GM12874 (cell line): ENCODE measurements at regions not wholly inside any gene's neighbourhood (a gene's known extent, or its start where the extent isn't known, plus 50 kb on each side); places are given as distances from the start of the nearest gene placed in this dataset.
A peak's percentile ranks its signal among the peaks of the same experiment; 100 is the strongest.

Experiments
- TF ChIP-seq, protein P1 (sequence below): IDR thresholded peaks from 2 replicates; pipeline ENCODE4 v1.5.1; 2011; ENCODE audit warnings: low read depth, mild to moderate bottlenecking, control low read depth, low read length, moderate library complexity; ENCODE audit not compliant: insufficient read depth

DNA sequence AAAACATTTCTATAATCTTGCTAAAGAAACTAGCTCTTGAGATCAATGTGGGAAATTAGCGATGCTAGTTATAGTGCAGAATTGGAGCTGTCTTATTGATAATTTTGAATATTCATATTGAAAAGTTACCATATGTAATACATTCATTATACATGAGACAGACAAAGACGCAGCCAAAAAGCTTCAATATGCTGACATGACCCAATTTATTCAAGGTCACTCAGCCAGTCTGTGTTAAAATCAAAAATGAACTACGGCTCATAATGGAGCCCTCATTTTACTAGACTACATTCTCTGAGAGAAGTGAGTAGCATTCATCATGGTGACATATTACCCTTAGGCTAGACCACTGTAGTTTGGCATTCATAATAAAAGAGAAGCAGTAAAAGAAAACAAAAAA is 107.3 kb upstream of the GABRG2 start:
- TF ChIP-seq, protein P1, sequence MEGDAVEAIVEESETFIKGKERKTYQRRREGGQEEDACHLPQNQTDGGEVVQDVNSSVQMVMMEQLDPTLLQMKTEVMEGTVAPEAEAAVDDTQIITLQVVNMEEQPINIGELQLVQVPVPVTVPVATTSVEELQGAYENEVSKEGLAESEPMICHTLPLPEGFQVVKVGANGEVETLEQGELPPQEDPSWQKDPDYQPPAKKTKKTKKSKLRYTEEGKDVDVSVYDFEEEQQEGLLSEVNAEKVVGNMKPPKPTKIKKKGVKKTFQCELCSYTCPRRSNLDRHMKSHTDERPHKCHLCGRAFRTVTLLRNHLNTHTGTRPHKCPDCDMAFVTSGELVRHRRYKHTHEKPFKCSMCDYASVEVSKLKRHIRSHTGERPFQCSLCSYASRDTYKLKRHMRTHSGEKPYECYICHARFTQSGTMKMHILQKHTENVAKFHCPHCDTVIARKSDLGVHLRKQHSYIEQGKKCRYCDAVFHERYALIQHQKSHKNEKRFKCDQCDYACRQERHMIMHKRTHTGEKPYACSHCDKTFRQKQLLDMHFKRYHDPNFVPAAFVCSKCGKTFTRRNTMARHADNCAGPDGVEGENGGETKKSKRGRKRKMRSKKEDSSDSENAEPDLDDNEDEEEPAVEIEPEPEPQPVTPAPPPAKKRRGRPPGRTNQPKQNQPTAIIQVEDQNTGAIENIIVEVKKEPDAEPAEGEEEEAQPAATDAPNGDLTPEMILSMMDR, result no peak

DNA sequence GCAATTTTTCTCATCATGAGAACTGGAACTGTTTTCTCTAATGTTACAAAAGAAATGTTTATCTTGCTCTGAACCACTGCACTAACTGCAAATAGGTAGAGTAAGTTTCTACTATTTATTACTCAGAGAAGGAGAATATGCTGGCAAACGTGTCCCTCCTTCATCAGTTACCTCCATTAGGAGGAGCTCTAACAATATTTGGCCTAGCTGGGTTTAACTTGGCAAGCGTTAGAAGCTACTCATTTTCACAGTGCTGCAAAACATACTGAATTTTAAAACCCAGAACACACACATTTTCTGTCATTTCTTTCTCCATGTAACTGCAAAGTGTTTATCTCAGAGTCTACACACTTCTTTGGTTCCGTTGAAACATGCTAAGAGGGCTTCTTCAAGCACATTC is 101.0 kb upstream of the GABRG2 start:
- TF ChIP-seq, protein P1, result peak; percentile 25

GRCh38 chr5:161975350-161975749 is 92.2 kb upstream of the GABRG2 start:
- TF ChIP-seq, protein P1, result no peak

GRCh38 chr5:161988077-161988476 is 79.5 kb upstream of the GABRG2 start:
- TF ChIP-seq, protein P1, result no peak
